ENCODE measurements at regions not wholly inside any gene's neighbourhood (a gene's known extent, or its start where the extent isn't known, plus 50 kb on each side); places are given as distances from the start of the nearest gene placed in this dataset.
A peak's percentile ranks its signal among the peaks of the same experiment; 100 is the strongest.
"Not testable (repeated sequence)": the region's sequence is repeated elsewhere in the genome, so short reads cannot be mapped to it uniquely, and the experiment has no call there.

- not testable (repeated sequence) for DNase-seq (ENCODE audit: low spot score)
These were observed 621.9 kb upstream of the NRP1 start for GRCh38 chr10:33956322-33956721.

- DNase-seq (ENCODE audit: low spot score), result no peak
These were observed 621.2 kb upstream of the NRP1 start for GRCh38 chr10:33955676-33956075.

- DNase-seq (ENCODE audit: low spot score), result no peak
These were observed 618.4 kb upstream of the NRP1 start for GRCh38 chr10:33952692-33953360.

DNA sequence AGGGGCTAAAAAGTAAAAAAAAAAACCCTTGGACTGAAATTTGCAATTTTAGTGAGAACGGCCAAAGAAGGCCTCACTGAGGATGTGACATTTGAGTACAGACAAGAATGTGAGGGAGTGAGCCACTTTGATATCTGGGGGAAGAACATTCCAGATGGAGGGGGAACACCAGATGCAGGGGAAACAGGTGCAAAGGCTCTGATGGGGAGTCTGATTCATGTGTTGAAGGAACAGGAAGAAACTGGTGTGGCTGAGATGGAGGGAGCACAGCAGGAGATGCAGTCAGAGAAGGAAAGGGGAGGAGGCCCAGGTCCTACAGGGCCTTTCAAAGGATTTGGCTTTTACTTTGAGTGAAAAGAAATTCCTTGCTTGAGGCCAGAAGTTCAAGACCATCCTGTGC lies 615.7 kb upstream of the NRP1 start:
- DNase-seq (ENCODE audit: low spot score), result peak; percentile 44

DNA sequence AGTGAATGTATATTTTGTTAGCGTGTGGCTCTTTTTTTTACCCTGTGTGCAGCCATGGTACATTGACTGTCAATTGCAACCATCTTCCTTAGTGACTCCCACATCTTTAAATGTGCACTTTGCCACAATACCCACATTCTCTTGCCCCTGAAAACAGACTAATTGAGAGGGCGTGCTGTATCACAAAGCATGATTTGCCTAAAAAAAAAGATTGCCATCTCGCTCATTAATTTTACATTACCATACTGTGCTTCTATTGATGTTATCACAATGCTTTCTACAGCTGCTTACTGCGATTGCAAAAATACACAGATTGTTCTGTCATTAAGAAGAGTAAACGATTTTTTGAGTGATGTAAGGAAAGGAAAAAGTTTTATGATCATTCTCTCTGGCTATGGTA lies 613.1 kb upstream of the NRP1 start:
- DNase-seq (ENCODE audit: low spot score), result no peak

GRCh38 chr10:33945051-33945450 lies 610.6 kb upstream of the NRP1 start:
- DNase-seq (ENCODE audit: low spot score), result no peak

DNA sequence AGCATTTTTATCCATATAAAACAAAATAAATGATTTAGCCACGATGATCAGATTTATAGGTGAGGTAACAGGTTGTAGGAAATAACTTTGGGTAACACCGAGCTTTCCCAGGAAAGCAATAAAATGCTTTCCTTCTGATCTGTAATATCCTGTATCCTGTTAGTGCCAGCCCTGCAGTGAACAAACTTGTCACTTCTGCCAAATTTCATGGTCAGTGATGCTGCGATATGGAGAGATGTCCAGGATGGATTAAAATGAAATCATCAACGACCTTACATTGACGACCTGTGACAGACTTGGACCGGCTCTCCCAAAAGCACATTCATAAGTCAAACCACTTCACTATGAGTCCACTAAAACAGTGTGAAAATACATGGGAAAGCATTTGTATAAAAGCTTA lies 608.0 kb upstream of the NRP1 start:
- DNase-seq (ENCODE audit: low spot score), result no peak

DNA sequence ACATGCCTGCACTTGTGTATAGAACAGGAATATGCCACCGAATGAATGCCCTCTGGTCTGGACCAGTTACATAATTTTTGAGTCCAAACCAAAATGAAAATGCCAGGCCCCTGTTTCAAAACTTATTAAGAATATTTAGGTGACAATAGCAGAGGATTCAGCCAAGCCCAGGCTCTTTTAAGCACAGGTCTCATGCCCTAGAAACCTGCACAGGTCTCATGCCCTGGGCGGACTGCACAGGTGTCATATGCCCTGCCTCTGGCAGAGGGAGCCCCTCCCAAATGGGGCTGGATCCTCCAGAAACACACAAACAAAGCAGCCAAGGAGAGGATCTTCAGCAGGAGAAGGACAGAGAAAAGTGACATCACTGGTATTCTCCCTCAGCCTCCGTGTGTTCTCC lies 605.4 kb upstream of the NRP1 start:
- peak; percentile 44 for DNase-seq (ENCODE audit: low spot score)

DNA sequence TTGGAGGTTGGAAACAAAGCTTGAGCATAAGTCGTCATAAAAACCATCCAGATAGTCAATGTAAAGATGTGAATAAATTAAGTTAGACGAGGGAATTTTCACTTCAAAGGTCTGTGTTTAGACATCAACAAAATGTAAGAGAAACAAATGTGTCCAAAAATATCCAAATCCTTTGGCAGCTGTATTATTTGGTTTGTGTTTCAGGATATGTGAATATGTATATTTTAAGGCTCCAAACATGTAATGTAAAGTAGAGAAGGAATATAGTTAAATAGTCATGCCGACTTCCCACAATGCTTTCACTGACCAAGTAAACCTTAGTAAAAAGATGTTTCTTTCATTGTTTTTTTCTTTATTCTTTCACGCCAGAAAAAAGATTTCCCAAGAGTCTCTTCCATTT lies 604.9 kb upstream of the NRP1 start:
- no peak for DNase-seq (ENCODE audit: low spot score)

DNA sequence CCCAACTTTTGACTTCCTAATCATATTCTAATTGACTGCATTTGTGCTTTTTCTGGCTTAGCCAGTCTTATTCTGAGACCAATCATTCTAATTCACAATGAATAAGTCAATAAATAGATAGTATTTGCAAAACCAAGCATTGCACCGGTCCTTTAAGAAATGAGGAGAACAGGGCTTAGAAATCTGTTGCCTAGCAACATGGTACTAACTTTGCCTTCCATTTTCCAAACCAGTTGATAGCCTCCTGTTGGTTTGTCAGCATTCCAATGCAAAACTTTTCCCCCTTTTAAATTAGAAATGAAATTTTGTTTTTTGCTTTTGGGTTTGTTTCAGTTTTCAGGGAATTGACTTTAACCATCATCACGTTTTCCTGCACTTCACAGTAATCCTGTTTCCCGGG lies 603.5 kb upstream of the NRP1 start:
- peak; percentile 13 for DNase-seq (ENCODE audit: low spot score)

- DNase-seq (ENCODE audit: low spot score), result no peak
These were observed 602.7 kb upstream of the NRP1 start for GRCh38 chr10:33937036-33937730.

- DNase-seq (ENCODE audit: low spot score), result no peak
These were observed 600.9 kb upstream of the NRP1 start for GRCh38 chr10:33935350-33935749.

GRCh38 chr10:33930079-33930478 lies 595.6 kb upstream of the NRP1 start:
- DNase-seq (ENCODE audit: low spot score), result no peak

DNA sequence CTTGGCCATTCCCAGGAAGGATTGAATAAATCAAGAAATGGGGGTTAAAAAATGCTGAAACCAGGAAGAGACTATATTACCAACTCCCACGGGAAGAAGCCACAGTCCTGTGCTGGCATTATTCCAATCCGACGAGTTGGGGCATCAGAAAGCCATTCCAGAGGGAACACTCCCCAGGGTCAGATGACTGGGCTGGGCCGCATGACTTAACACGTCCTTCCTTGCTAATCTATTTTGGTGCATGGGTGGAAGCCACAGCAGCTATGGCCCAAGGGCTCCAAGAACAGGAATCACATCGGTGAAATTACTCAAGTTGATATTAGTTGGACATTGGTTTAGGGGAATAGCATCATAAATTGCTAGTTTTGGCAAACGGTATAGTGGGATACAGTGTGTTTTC lies 592.9 kb upstream of the NRP1 start:
- no peak for DNase-seq (ENCODE audit: low spot score)

DNA sequence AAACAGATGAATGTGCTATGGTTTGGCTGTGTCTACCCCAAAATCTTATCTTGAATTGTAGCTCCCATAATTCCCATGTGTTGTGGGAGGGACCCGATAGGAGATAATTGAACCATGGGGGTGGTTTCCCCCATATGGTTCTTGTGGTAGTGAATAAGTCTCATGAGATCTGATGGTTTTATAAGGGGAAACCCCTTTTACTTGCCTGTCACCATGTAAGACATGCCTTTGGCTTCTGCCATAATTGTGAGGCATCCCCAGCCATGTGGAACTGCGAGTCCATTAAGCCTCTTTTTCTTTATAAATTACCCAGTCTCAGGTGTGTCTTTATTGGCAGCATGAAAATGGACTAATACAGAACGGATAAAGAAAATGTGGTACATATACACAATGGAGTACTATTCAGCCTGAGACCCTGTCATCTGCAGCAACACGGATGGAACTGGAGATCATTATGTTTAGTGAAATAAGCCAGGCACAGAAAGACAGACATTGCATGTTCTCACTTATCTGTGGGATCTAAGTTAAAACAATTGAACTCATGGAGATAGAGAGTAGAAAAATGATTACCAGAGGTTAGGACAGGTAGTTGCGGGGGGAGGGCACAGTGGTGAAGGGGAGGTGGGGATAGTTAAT lies 587.6 kb upstream of the NRP1 start:
- DNase-seq (ENCODE audit: low spot score), result no peak

DNA sequence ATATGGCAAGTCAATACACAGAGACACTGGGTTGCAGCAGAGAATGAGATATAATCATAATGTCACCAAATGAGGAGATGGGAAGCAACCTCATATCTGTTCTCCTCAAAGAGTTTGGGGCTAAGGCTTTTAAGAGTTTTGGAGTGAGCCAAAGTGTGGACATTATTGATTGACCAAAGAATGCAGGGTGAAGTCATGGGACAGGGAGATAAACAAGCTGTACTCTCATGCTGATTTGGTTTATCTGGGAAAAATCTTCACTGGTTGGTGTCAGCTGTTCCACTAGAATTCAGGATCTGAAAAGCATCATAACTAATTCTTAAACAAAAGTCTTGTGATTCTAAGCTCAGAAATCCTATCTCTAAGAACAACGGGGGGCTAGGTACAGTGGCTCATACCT lies 585.9 kb upstream of the NRP1 start:
- no peak for DNase-seq (ENCODE audit: low spot score)

DNA sequence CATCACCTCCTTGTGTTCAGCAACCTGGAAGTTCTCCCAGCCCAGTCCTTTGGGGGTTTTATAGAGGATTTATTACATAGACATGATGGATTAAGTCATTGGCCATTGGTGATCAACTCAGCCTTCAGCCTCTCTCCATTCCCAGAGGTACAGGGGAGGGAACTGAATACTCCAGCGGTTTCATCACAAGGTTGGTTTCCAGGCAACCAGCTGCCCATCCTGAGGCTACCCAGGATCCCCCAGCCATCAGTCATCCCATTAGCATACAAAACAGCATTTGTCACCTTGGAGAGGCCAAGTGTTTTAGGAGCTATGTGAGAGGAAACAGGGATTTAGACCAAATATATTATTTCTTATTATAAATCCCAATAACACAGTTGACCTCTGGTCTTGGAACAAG lies 584.8 kb upstream of the NRP1 start:
- no peak for DNase-seq (ENCODE audit: low spot score)

DNA sequence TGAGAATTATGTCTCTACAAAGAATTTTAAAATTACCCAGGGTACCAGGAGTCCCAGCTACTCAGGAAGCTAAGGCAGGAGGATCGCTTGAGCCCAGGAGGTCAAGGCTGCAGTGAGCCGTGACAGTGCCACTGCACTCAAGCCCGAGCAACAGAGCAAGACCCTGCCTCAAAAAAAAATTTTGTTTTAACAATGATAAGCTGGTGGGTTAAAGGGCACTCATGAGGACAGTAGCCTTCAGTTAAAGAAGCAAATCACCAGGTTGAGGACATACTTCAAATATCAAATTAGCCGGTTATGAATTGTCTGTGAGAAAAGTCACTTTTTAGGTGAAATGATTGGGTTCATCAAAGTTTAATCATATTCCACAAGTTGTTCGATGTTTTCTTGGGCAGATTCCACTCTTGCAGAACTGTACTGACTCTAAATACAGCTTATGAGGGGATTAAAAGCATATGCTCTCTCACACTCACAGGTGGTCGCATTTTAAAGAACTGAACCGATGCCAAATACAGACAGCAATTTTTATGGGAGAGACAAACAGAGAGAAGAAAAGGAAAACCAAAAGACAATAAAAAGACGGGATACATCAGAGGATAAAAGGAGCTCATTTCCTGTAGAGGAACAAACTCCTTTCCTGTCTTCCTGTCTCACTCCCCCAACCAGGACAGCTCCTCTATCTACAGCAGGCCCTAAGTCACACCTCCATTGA lies 582.8 kb upstream of the NRP1 start:
- DNase-seq (ENCODE audit: low spot score), result no peak

DNA sequence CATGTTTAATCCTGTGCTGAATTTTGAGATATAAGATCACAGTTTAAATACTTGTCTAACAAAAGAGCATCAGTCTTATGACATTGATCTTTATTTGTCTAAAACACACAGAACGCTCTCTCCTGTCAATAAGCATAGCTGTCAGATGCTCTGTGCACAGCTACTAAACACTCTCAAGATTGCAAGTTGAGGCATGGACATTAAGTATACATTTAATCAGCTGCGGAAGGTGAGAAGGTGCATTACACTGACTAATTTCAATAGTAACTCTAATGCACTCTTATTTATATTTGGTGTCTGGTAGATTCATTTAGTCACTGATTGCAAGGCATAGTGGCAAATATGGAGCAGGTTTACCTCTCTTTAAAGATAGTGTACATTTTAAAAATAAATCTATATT lies 580.3 kb upstream of the NRP1 start:
- no peak for DNase-seq (ENCODE audit: low spot score)

- DNase-seq (ENCODE audit: low spot score), result no peak
These were observed 578.7 kb upstream of the NRP1 start for GRCh38 chr10:33913194-33913593.

GRCh38 chr10:33909476-33909875 lies 575.0 kb upstream of the NRP1 start:
- DNase-seq (ENCODE audit: low spot score), result not testable (repeated sequence)

DNA sequence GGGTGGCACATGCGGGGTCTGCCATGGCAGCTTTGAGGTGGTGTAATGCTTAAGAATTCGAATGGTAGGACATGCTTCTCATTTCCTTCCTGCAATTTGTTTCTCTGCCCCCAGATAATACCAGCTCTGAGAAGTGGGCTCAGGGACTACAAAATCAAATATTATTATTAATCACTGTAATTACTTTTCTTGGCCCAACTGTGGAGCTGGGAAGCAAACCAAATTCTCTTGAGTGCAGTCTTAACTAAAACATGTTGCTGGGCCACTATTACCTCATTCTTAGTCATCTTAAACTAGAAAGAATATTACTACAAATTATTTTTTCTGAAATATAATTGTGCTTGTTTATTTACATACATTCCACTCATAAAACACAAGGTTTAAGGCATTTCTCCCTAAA lies 566.7 kb upstream of the NRP1 start:
- no peak for DNase-seq (ENCODE audit: low spot score)

DNA sequence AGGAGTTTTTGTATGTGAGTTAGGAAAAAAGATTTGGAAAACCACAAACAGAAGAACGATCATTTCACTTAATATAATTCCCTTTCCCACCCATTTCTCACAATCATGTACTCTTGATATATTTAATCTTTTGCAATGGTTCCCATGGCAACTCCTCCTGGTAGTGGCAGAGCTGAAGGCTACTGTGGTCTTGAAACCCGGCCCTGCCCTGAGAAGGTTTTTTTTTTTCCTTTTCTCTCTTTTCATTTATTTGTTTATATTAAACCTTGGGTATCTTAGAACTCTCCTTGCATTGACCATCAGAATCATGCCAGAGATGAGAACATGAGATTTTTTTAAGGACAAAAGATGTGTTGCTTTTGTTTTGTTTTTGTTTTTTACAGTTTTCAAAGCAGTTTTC lies 566.1 kb upstream of the NRP1 start:
- no peak for DNase-seq (ENCODE audit: low spot score)
